ENCODE measurements at regions not wholly inside any gene's neighbourhood (a gene's known extent, or its start where the extent isn't known, plus 50 kb on each side); places are given as distances from the start of the nearest gene placed in this dataset.

GRCh38 chr20:23147964-23148730 is 62.0 kb upstream of the CD93 start:
- peak; percentile 66 for DNase-seq (ENCODE audit: low read depth)
- TF ChIP-seq CTCF (IDR thresholded peaks at IDR 0.05; ENCODE audit: insufficient read depth, low read length) = no peak
- no peak overlapping the region for H3K4me3 ChIP-seq (ENCODE audit: low read depth, low read length)

GRCh38 chr20:23147647-23147963 is 61.5 kb upstream of the CD93 start:
- no peak for DNase-seq (ENCODE audit: low read depth)
- no peak for TF ChIP-seq CTCF (IDR thresholded peaks at IDR 0.05; ENCODE audit: insufficient read depth, low read length)
- no peak overlapping the region for H3K4me3 ChIP-seq (ENCODE audit: low read depth, low read length)

GRCh38 chr20:23146857-23147637 is 60.9 kb upstream of the CD93 start:
- H3K4me3 ChIP-seq (ENCODE audit: low read depth, low read length) = no peak overlapping the region
- DNase-seq (ENCODE audit: low read depth) = no peak

GRCh38 chr20:23146181-23146580 is 60.1 kb upstream of the CD93 start:
- peak; percentile 32 for DNase-seq (ENCODE audit: low read depth)
- TF ChIP-seq CTCF (IDR thresholded peaks at IDR 0.05; ENCODE audit: insufficient read depth, low read length) = no peak

More at GRCh38 chr20:23146857-23147637, 60.9 kb upstream of the CD93 start:
- TF ChIP-seq CTCF (IDR thresholded peaks at IDR 0.05; ENCODE audit: insufficient read depth, low read length) = no peak

GRCh38 chr20:23145281-23145700 is 59.2 kb upstream of the CD93 start:
- DNase-seq (ENCODE audit: low read depth) = peak; percentile 89
- H3K4me3 ChIP-seq (ENCODE audit: low read depth, low read length) = no peak overlapping the region
- no peak for TF ChIP-seq CTCF (IDR thresholded peaks at IDR 0.05; ENCODE audit: insufficient read depth, low read length)

More at GRCh38 chr20:23146181-23146580, 60.1 kb upstream of the CD93 start:
- no peak overlapping the region for H3K4me3 ChIP-seq (ENCODE audit: low read depth, low read length)

- TF ChIP-seq CTCF (IDR thresholded peaks at IDR 0.05; ENCODE audit: insufficient read depth, low read length) = no peak
- H3K4me3 ChIP-seq (ENCODE audit: low read depth, low read length) = no peak overlapping the region
- no peak for DNase-seq (ENCODE audit: low read depth)
Measured at GRCh38 chr20:23144856-23145255, 58.7 kb upstream of the CD93 start.
